Dedifferentiated amniotic fluid mesenchymal stem cell (primary cell): ENCODE measurements at regions not wholly inside any gene's neighbourhood (a gene's known extent, or its start where the extent isn't known, plus 50 kb on each side); places are given as distances from the start of the nearest gene placed in this dataset.

Source experiments
- DNase-seq: peaks from one replicate; pipeline ENCODE4 v3.0.0-alpha.2; 2016; ENCODE audit errors: extremely low spot score

- no peak for DNase-seq
Measured at GRCh38 chr1:195568389-195568788, 1039.9 kb downstream of the KCNT2 start.

- no peak for DNase-seq
Measured at GRCh38 chr1:195562074-195562473, 1046.2 kb downstream of the KCNT2 start.

GRCh38 chr1:195550071-195550862 is 1058.0 kb downstream of the KCNT2 start:
- DNase-seq: no peak

- DNase-seq: no peak
Measured at GRCh38 chr1:195530961-195531360, 1077.3 kb downstream of the KCNT2 start.

GRCh38 chr1:195529881-195530280 is 1078.4 kb downstream of the KCNT2 start:
- no peak for DNase-seq

GRCh38 chr1:195520757-195521156 is 1087.5 kb downstream of the KCNT2 start:
- DNase-seq: no peak

- DNase-seq: no peak
Measured at GRCh38 chr1:195516036-195516435, 1092.2 kb downstream of the KCNT2 start.

- no peak for DNase-seq
Measured at GRCh38 chr1:195511501-195511900, 1096.7 kb downstream of the KCNT2 start.

- DNase-seq: no peak
Measured at GRCh38 chr1:195501118-195501517, 1107.1 kb downstream of the KCNT2 start.

GRCh38 chr1:195495720-195496635 is 1112.3 kb downstream of the KCNT2 start:
- no peak for DNase-seq

- no peak for DNase-seq
Measured at GRCh38 chr1:195482137-195482536, 1126.1 kb downstream of the KCNT2 start.

GRCh38 chr1:195481293-195481692 is 1126.9 kb downstream of the KCNT2 start:
- no peak for DNase-seq

GRCh38 chr1:195475568-195475967 is 1132.7 kb downstream of the KCNT2 start:
- DNase-seq: no peak

GRCh38 chr1:195472291-195472690 is 1135.9 kb downstream of the KCNT2 start:
- DNase-seq: no peak

- no peak for DNase-seq
Measured at GRCh38 chr1:195466639-195467038, 1141.6 kb downstream of the KCNT2 start.

- no peak for DNase-seq
Measured at GRCh38 chr1:195462646-195463045, 1145.6 kb downstream of the KCNT2 start.

GRCh38 chr1:195462152-195462551 is 1146.1 kb downstream of the KCNT2 start:
- DNase-seq: no peak

GRCh38 chr1:195458365-195458764 is 1149.9 kb downstream of the KCNT2 start:
- no peak for DNase-seq

GRCh38 chr1:195450794-195451193 is 1157.4 kb downstream of the KCNT2 start:
- no peak for DNase-seq

- DNase-seq: no peak
Measured at GRCh38 chr1:195439661-195440060, 1168.6 kb downstream of the KCNT2 start.

- DNase-seq: no peak
Measured at GRCh38 chr1:195434566-195435203, 1173.6 kb downstream of the KCNT2 start.

GRCh38 chr1:195430826-195431225 is 1177.4 kb downstream of the KCNT2 start:
- no peak for DNase-seq
